ENCODE measurements at regions not wholly inside any gene's neighbourhood (a gene's known extent, or its start where the extent isn't known, plus 50 kb on each side); places are given as distances from the start of the nearest gene placed in this dataset.

GRCh38 chr20:55880361-55880760 lies 125.0 kb downstream of the CBLN4 start:
- H3K4me3 ChIP-seq (ENCODE audit: low read length) = no peak overlapping the region
- DNase-seq (ENCODE audit: low read depth) = no peak
- TF ChIP-seq, protein P1, sequence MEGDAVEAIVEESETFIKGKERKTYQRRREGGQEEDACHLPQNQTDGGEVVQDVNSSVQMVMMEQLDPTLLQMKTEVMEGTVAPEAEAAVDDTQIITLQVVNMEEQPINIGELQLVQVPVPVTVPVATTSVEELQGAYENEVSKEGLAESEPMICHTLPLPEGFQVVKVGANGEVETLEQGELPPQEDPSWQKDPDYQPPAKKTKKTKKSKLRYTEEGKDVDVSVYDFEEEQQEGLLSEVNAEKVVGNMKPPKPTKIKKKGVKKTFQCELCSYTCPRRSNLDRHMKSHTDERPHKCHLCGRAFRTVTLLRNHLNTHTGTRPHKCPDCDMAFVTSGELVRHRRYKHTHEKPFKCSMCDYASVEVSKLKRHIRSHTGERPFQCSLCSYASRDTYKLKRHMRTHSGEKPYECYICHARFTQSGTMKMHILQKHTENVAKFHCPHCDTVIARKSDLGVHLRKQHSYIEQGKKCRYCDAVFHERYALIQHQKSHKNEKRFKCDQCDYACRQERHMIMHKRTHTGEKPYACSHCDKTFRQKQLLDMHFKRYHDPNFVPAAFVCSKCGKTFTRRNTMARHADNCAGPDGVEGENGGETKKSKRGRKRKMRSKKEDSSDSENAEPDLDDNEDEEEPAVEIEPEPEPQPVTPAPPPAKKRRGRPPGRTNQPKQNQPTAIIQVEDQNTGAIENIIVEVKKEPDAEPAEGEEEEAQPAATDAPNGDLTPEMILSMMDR (conservative IDR thresholded peaks at IDR 0.05; ENCODE audit: low read depth, low read length) = no peak

GRCh38 chr20:55855052-55855451 lies 150.3 kb downstream of the CBLN4 start:
- TF ChIP-seq, protein P1 (conservative IDR thresholded peaks at IDR 0.05; ENCODE audit: low read depth, low read length) = no peak
- DNase-seq (ENCODE audit: low read depth) = no peak

GRCh38 chr20:55830121-55830827 lies 175.0 kb downstream of the CBLN4 start:
- TF ChIP-seq, protein P1 (conservative IDR thresholded peaks at IDR 0.05; ENCODE audit: low read depth, low read length) = no peak
- H3K4me3 ChIP-seq (ENCODE audit: low read length) = no peak overlapping the region

More at GRCh38 chr20:55855052-55855451, 150.3 kb downstream of the CBLN4 start:
- no peak overlapping the region for H3K4me3 ChIP-seq (ENCODE audit: low read length)

GRCh38 chr20:55805138-55805537 lies 200.2 kb downstream of the CBLN4 start:
- TF ChIP-seq, protein P1 (conservative IDR thresholded peaks at IDR 0.05; ENCODE audit: low read depth, low read length) = no peak
- DNase-seq (ENCODE audit: low read depth) = no peak
- H3K4me3 ChIP-seq (ENCODE audit: low read length) = no peak overlapping the region

More at GRCh38 chr20:55830121-55830827, 175.0 kb downstream of the CBLN4 start:
- no peak for DNase-seq (ENCODE audit: low read depth)

- TF ChIP-seq, protein P1 (conservative IDR thresholded peaks at IDR 0.05; ENCODE audit: low read depth, low read length) = no peak
- H3K4me3 ChIP-seq (ENCODE audit: low read length) = no peak overlapping the region
- no peak for DNase-seq (ENCODE audit: low read depth)
Observed at GRCh38 chr20:55800552-55801245, 204.6 kb downstream of the CBLN4 start.

GRCh38 chr20:55793986-55794385 lies 211.3 kb downstream of the CBLN4 start:
- TF ChIP-seq, protein P1 (conservative IDR thresholded peaks at IDR 0.05; ENCODE audit: low read depth, low read length) = no peak
- no peak for DNase-seq (ENCODE audit: low read depth)
- no peak overlapping the region for H3K4me3 ChIP-seq (ENCODE audit: low read length)

GRCh38 chr20:55792049-55792448 lies 213.3 kb downstream of the CBLN4 start:
- DNase-seq (ENCODE audit: low read depth) = no peak
- TF ChIP-seq, protein P1 (conservative IDR thresholded peaks at IDR 0.05; ENCODE audit: low read depth, low read length) = no peak
- no peak overlapping the region for H3K4me3 ChIP-seq (ENCODE audit: low read length)

Measured in retinal pigment epithelial cell (primary cell).